ENCODE measurements at regions not wholly inside any gene's neighbourhood (a gene's known extent, or its start where the extent isn't known, plus 50 kb on each side); places are given as distances from the start of the nearest gene placed in this dataset.
"Not testable (repeated sequence)": the region's sequence is repeated elsewhere in the genome, so short reads cannot be mapped to it uniquely, and the experiment has no call there.

DNA sequence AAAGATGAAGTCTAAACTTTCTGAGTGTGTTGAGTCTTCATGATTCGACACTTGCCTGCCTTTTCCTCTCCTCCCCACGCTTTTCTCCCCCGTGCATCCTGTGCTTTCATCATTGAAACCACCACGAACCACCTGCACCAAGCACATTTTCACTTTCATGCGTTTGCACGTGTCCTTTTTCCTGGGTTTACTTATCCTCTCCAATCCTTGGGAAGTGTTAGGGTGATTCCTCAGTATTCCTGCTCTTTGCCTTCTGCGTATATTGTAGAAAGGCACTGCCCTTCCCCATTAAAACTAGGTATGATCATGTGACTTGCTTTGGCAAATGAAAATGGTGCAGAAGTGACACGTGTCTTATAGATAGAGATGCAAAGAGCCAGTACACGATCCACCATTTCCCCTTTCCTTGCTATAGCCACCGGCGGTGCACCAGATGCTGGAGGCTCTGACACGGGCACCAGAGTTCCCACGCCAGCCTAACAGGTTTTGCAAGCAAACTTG lies 106.6 kb downstream of the BRMS1L start:
- DNase-seq, result no peak

- DNase-seq, result no peak
Observed at GRCh38 chr14:35932136-35932535, 106.0 kb downstream of the BRMS1L start.

DNA sequence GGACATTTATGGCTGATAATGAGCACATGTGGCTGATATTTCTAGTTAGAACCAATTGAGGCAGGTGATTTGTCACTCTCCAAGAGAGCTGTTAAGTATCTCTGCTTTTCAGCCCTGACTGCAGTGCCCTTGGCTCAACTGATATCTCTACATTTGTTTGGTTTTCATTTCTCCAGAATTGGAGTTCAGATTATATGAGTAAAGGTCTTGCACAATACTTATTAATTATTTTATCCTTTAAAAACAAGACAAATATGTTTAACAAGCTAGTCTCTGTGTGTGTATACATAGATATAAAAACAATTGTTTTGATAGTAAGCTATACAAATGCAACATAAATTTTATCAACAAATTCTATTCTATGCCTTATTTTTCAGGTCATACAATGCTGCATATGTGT lies 105.2 kb downstream of the BRMS1L start:
- DNase-seq, result no peak

DNA sequence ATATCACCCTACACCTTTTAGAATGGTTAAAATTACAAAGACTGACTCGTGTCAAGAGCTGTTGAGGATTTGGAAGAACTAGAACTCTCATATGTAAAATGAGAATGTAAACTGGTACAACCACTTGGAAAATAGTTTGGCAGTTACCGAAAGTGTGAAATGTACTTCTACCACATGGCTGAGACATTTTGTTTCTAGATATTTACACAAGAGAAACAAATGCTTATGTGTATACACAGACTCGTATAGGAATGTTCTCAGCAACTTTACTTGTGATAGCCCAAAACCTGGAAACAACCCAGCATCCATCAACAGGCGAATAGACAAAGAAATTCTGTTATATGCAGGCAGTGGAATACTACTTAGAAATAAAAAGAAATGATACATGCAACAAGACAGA lies 103.0 kb downstream of the BRMS1L start:
- DNase-seq, result no peak

DNA sequence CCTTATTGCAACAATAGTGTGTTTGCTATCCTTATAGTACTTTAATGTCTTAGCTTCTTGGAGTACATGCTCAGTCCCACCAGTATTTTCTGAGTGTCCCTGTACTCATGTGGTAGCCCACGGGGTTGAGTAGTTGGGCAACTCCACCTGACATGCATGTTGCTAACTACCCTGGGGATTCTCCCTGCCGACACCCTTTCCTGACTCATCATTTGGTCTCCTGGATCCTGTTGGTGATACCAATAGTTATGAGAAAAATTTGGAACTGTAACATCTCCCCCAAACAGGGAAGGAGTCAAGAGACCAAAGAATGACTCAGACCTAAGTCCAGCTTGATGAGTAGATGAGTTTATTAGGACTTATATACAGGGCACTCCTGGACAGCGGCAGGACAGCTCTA lies 101.6 kb downstream of the BRMS1L start:
- no peak for DNase-seq

DNA sequence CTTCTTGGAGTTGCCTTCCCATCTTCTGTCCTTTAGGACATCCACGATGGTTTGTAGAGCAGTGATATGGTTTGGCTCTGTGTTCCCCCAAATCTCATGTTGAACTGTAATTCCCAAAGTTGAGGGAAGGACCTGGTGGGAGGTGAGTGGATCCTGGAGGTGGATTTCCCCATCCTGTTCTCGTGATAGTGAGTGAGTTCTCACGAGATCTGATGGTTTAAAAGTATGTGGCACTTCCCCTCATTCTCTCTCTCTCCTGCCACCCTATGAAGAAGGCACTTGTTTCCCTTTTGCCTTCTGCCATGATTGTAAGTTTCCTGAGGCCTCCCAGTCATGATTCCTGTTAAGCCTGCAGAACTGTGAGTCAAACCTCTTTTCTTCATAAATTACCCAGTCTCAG lies 99.2 kb downstream of the BRMS1L start:
- no peak for DNase-seq

GRCh38 chr14:35922590-35922989 lies 96.5 kb downstream of the BRMS1L start:
- not testable (repeated sequence) for DNase-seq

- no peak for DNase-seq
Observed at GRCh38 chr14:35921745-35922144, 95.6 kb downstream of the BRMS1L start.
